Tibial artery (tissue), 4 donors: ENCODE measurements at regions not wholly inside any gene's neighbourhood (a gene's known extent, or its start where the extent isn't known, plus 50 kb on each side); places are given as distances from the start of the nearest gene placed in this dataset.

Experiments used
- DNase-seq, 2 donors: peaks; one replicate each; pipeline ENCODE4 v3.0.0-alpha.2; 2019
- H3K27ac ChIP-seq, 2 donors: fragments of 200-600 bp; sonication (generic) in 1 of 2; 1 replicate in 1 of 2; 2 replicates in 1 of 2; pipeline ENCODE4 v1.5.1; 2018 to 2019; ENCODE audit warnings: mild to moderate bottlenecking in 1 of 2
- H3K27me3 ChIP-seq, 2 donors: fragments of 200-600 bp; sonication (generic) in 1 of 2; one replicate each; pipeline versions ENCODE4 v1.5.1 to v1.6.0; 2016 to 2019
- H3K36me3 ChIP-seq, 3 donors: fragments of 200-600 bp; sonication (generic) in 2 of 3; one replicate each; pipeline ENCODE4 v1.5.1; 2016 to 2019; ENCODE audit warnings: mild to moderate bottlenecking in 2 of 3
- H3K4me1 ChIP-seq, 4 donors: fragments of 200-600 bp; sonication (generic) in 2 of 4; 1 replicate in 3 of 4; 2 replicates in 1 of 4; pipeline ENCODE4 v1.5.1; 2016 to 2019
- H3K4me3 ChIP-seq, 2 donors: fragments of 200-600 bp; sonication (generic) in 1 of 2; 1 replicate in 1 of 2; 2 replicates in 1 of 2; pipeline ENCODE4 v1.5.1; 2018 to 2019; ENCODE audit warnings: mild to moderate bottlenecking in 2 of 2
- H3K9me3 ChIP-seq, 3 donors: fragments of 200-600 bp; sonication (generic) in 1 of 3; one replicate each; pipeline ENCODE4 v1.5.1; 2016 to 2019
- intact Hi-C: fragments of 100-400 bp; cut with DNase I; formaldehyde crosslinking; loops from one replicate; pipeline ENCODE4 v1.15.0; 2023; ENCODE audit warnings: low total_unique reads
- TF ChIP-seq, protein P1 (sequence below), 2 experiments: fragments of 200-600 bp in 1 of 2; fragments of 450-650 bp in 1 of 2; IDR thresholded peaks; one replicate each; pipeline ENCODE4 v1.5.1; 2017 to 2019; ENCODE audit warnings: antibody characterized with exemption in 2 of 2, mild to moderate bottlenecking in 1 of 2, moderate library complexity in 1 of 2

DNA sequence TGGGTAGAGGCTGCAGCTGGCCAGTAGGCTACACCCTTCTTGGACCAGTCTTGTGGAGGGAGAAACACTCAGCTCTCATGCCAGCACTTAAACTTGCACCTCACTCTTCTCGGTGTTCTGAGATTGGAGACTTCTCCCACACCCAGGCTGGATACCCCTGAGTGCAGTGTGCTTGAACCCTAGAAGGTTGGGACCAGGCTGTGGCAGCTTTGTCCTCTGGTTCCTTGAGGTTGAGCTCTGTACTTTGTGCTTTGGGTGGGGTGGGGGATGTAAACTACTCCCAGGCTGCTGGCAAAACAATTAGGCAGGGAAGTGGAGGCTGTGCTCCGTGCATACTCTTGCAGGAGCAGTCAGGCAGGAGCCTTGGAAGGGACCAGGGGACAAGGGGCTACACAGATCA, 143.6 kb upstream of the GNPDA2 start:
- H3K36me3 ChIP-seq = no peaks in the 10 kb centered on the region
- TF ChIP-seq, protein P1, sequence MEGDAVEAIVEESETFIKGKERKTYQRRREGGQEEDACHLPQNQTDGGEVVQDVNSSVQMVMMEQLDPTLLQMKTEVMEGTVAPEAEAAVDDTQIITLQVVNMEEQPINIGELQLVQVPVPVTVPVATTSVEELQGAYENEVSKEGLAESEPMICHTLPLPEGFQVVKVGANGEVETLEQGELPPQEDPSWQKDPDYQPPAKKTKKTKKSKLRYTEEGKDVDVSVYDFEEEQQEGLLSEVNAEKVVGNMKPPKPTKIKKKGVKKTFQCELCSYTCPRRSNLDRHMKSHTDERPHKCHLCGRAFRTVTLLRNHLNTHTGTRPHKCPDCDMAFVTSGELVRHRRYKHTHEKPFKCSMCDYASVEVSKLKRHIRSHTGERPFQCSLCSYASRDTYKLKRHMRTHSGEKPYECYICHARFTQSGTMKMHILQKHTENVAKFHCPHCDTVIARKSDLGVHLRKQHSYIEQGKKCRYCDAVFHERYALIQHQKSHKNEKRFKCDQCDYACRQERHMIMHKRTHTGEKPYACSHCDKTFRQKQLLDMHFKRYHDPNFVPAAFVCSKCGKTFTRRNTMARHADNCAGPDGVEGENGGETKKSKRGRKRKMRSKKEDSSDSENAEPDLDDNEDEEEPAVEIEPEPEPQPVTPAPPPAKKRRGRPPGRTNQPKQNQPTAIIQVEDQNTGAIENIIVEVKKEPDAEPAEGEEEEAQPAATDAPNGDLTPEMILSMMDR (IDR thresholded peaks at IDR 0.05) = no peak
- no peak overlapping the region for H3K4me3 ChIP-seq
- H3K4me1 ChIP-seq = no peaks in the 10 kb centered on the region
- H3K27ac ChIP-seq = no peak overlapping the region
- DNase-seq = no peak
- H3K27me3 ChIP-seq = no peaks in the 10 kb centered on the region
- intact Hi-C loops = no loop called here
- no peaks in the 10 kb centered on the region for H3K9me3 ChIP-seq

DNA sequence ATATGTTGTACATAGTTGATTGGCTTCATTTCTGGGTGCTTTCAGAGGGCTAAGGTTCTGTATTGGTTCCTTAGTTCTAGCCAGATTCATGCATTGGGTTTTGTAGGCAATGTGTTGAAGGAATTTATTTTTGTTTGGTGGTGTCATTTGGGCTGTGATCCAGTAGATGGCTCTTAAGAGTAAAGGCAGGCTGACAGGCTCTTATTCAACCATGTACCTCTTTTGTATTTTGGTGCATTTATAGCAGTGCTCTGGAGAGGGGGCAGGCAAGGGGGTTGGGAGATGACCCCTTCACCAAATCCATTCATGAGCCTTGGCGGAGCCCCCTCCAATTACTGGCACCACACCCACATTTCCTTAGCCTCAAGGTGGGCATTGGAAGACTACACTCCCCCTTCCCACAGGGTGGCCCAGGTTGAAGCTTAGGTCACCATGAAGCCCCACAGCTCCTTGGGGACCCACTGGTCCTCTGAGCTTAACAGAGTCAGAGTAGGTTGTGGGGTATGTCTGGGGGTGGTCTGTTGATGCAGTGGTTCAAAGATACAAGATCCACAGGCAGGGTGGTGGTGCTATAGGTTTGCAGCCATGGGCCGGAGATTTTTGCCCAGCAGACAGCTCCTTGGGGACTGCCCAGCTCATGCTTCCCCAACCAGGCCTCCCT, 143.0 kb upstream of the GNPDA2 start:
- TF ChIP-seq, protein P1 (IDR thresholded peaks at IDR 0.05) = no peak
- no peaks in the 10 kb centered on the region for H3K9me3 ChIP-seq
- H3K4me3 ChIP-seq = no peak overlapping the region
- H3K4me1 ChIP-seq = no peaks in the 10 kb centered on the region
- intact Hi-C loops = no loop called here
- H3K27ac ChIP-seq = no peak overlapping the region
- no peaks in the 10 kb centered on the region for H3K27me3 ChIP-seq
- DNase-seq = no peak
- no peaks in the 10 kb centered on the region for H3K36me3 ChIP-seq

- Histone ChIP-seq H3K36me3 (no peaks in the 10 kb centered on the region), H3K4me3 (no peak overlapping the region), H3K4me1 (no peaks in the 10 kb centered on the region), H3K9me3 (no peaks in the 10 kb centered on the region), H3K27ac (no peak overlapping the region), H3K27me3 (no peaks in the 10 kb centered on the region)
- intact Hi-C loops = no loop called here
- TF ChIP-seq, protein P1 (IDR thresholded peaks at IDR 0.05) = no peak
- DNase-seq = no peak
These were observed 135.4 kb upstream of the GNPDA2 start for GRCh38 chr4:44861756-44862155.

GRCh38 chr4:44859477-44859876, 133.1 kb upstream of the GNPDA2 start:
- Histone ChIP-seq H3K9me3 (no peaks in the 10 kb centered on the region), H3K27me3 (no peaks in the 10 kb centered on the region), H3K4me1 (no peaks in the 10 kb centered on the region), H3K27ac (no peak overlapping the region), H3K36me3 (no peaks in the 10 kb centered on the region), H3K4me3 (no peak overlapping the region)
- DNase-seq = no peak
- TF ChIP-seq, protein P1 (IDR thresholded peaks at IDR 0.05) = no peak
- intact Hi-C loops = no loop called here

DNA sequence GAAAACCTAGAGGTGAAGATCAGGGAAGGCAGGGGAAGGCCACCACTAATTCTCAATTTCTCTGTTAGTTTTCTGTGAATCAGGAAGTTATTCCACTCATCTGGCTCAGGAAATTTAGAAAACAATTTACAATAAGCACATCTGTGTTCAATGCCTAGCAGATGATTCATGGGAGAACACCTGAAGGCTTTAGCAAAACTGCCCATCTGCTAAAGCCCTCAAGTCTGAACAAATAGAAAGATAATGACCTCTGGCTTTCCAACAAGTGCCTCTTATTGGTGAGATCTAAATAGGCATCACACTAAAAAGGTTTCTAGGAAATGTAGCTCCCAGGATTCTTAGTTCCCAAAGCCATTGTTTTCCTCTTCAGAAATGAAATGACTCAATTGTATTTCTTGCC, 122.1 kb upstream of the GNPDA2 start:
- no peaks in the 10 kb centered on the region for H3K4me1 ChIP-seq
- TF ChIP-seq, protein P1 (IDR thresholded peaks at IDR 0.05) = no peak
- no peaks in the 10 kb centered on the region for H3K36me3 ChIP-seq
- no peak overlapping the region for H3K4me3 ChIP-seq
- no peak overlapping the region for H3K27ac ChIP-seq
- intact Hi-C loops = no loop called here
- H3K27me3 ChIP-seq = no peaks in the 10 kb centered on the region
- no peak for DNase-seq
- no peaks in the 10 kb centered on the region for H3K9me3 ChIP-seq

GRCh38 chr4:44845993-44846392, 119.6 kb upstream of the GNPDA2 start:
- Histone ChIP-seq H3K36me3 (no peaks in the 10 kb centered on the region), H3K4me3 (no peak overlapping the region), H3K9me3 (no peaks in the 10 kb centered on the region), H3K27ac (no peak overlapping the region), H3K27me3 (no peaks in the 10 kb centered on the region), H3K4me1 (no peaks in the 10 kb centered on the region)
- TF ChIP-seq, protein P1 (IDR thresholded peaks at IDR 0.05) = no peak
- DNase-seq = no peak
- intact Hi-C loops = no loop called here
